ENCODE measurements at regions not wholly inside any gene's neighbourhood (a gene's known extent, or its start where the extent isn't known, plus 50 kb on each side); places are given as distances from the start of the nearest gene placed in this dataset.

DNA sequence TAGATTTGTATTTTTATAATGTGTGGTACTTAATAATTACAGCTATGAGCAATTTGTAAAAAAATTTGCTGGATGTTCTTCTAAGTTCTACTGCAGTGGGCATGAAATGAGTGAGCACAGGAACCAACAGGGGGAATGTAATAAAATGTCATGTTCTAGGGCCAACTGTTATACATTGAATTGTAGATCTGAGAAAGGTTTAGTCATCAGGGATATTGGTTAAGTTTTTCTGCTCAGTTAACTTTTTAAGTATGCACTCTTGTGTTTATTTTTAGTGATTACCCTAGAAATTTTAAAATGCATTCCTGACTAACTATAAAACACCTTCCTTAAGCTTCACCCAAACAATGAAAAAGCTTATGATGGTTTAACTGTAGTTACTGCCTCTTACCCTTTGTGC, 101.8 kb downstream of the CAND1 start:
- FAIRE-seq = peak; percentile 11
- DNase-seq (ENCODE audit: low spot score) = no peak

DNA sequence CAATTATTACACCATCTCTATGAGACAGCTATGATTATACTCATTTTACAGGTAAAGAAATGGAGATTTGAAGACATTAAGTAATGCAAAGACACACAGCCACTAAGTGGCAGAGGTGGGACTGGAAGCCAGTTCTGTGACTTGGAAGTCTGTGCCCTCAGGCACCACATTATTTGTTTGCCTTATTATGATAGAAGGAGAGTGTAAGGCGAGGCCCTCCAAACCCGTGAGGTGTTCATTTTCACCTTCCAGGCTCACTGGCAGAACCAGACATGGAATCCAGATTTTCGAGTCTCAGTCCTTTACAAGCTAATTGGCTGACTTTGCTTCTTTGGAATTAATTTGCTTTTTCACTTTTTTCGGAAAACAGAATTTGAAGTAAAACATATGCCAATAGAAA, 107.9 kb downstream of the CAND1 start:
- DNase-seq (ENCODE audit: low spot score) = no peak
- no peak for FAIRE-seq

DNA sequence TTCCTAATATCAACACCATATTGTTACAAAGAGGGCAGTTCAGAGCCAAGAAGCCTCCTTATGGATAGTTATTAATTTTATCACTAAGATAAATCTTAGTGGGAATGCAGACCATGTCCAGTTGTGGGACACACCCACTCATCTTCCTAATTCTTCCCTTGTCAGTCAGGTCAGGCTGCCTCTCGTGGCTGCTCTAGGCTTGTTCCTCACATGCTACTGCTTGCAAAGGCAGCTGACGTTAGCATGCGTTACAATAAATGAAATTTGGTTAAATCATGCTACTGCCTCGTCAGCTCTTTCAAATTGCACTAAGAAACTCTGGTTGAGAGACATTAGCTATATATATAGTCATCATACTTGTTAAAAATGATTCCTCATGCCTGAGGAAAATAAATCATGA, 108.4 kb downstream of the CAND1 start:
- FAIRE-seq = no peak
- DNase-seq (ENCODE audit: low spot score) = no peak

DNA sequence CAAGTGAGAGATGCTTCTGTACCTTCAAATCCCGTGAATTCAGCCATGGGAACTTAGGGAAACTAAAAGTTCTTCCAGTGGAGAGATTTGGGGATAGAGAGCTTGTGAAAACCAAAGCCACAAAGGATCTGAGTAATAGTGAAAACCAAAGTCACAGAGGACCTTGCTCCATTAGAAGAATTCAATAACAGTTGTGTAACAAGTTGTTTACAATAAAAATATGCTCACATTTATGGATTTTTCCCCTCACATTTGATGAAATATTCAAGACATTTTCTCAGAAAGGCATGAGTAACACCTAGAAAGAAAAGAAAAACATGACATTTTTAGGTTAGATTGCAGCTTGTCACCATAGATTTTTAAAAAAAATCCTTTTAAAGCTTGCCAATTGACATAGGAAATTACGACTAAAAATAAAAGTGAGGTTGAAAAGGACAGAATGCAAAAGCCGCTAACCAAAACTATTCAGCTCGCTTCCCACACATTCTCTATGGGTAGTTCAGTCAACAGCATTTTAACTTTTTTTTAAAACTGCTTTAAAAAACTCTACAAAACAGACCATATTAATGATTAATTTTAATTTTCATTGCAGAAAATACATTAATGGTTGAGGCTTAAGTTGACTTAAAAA, 113.2 kb downstream of the CAND1 start:
- DNase-seq (ENCODE audit: low spot score) (no peak), FAIRE-seq (no peak)

DNA sequence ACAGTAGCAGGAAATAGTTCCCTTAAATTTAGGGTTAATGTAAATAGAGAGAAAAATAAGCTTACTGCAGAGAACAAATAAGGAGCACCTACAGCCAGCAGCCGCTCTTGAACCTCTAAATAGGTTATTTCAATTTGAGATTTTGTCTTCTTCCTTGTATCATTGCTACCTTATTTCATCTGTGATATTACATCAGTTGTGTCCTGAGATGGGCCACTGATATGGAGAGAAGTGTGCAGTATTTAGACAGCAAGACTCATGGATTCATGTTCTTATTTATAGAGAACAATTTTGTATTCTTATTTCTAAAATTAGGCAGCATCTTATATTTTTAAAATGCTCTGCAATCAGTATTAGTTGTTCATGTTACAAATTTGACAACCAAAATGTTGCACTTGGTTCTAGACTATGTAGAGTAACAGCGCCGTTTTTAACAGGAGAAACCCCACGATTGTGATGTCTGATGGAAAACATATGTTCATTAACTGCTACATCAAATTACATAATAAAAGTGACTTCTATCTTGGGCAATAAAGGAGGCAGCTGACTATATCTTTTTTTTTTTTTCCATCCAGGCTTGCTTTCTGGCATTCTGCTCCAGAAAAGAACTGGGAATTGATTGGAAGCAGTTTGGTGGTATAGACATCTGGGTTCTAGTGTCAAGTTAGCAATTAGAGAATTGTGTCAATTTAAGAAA, 117.9 kb downstream of the CAND1 start:
- FAIRE-seq = no peak
- DNase-seq (ENCODE audit: low spot score) = no peak

DNA sequence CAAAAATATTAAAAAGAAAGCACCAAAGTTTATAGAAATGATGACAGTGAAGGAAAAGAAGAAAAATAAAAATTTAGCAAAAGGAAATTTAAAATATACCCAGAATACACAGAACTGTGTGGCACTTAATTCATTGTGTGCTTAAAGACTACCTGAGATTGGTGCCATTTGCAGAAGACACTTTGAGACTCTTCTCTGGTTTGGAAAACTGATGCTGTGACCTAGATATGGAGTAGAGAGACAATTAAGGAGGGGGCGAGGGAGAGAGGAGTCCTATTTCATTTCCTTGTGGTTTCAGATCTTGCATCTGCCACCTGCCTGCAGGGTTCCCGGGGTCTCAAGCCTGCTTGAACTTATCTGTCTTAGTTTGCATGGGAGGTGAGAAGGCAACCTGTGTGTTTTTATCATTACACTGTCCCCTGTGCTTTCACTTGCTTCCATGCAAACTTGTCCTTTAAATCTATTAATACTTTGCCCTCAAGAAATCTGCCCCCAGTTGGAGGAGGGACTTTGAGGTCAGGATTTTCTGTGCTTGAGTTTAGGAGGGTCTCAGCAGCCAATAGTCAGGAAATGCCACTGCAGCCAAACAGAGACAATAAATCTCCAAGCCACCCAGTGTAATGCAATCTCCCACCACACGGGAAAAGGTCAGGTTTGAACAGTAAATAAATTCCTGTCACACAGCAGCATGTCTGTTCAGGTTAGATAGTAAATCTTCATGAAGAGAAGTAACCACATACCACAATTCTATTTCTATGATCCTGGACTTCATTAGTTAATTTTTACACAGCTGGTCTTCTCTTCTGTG, 119.4 kb downstream of the CAND1 start:
- DNase-seq (ENCODE audit: low spot score) (no peak), FAIRE-seq (no peak)

DNA sequence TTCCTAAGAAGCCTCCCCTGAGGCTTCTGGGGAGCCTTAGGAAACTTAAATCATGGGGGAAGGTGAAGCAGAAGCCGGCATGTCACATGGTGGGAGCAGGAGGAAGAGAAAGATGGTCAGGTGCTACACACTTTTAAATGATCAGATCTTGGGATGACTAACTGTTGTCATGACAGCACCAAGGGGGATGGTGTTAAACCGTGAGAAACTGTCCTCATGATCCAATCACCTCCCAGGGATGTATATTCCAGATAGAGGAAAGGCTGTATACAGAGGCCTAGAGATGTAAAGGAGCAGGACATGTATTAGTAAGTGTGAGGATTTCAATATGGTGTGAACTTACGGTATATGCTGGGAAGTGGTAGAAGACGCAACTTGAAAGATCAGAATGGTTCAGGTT, 121.1 kb downstream of the CAND1 start:
- DNase-seq (ENCODE audit: low spot score) (no peak), FAIRE-seq (no peak)

DNA sequence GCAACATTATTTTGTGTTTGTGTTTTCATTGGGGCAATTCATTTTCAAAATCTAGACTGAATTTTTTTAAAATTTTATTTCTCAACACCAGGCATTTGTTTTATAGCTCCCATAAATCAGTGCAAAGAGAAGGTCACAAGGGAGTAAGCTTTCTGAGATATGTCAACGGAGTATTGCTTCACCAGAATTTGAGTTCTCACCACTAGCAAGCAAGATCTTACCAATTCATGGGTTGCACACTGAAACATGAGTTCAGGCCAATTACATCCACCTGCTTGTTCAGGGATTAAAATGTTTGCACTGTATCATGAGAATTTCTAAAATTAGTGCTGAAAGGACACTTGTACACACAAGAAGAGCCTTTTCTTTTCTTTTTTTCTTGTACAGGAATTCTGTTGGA, 121.9 kb downstream of the CAND1 start:
- no peak for DNase-seq (ENCODE audit: low spot score)
- FAIRE-seq = no peak

DNA sequence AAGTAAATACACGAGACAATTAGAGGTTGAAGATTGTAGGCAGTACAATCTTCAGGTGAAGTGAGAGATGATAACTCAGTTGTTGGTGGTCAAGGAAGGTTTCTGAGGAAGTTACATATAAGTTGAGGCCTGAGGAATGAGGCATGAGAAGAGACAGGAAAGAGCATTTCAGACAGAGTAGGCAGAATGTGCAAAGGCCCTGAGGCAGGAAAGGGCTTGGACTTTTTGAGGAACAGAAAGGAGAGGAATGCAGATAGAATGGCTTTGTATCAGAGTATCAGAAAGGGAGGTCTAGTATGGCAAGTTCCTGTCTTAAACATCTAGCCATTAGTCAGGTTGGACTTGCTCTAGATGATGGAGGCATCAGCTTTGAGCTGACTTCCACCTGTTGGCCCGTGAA, 122.5 kb downstream of the CAND1 start:
- FAIRE-seq (no peak), DNase-seq (ENCODE audit: low spot score) (no peak)

DNA sequence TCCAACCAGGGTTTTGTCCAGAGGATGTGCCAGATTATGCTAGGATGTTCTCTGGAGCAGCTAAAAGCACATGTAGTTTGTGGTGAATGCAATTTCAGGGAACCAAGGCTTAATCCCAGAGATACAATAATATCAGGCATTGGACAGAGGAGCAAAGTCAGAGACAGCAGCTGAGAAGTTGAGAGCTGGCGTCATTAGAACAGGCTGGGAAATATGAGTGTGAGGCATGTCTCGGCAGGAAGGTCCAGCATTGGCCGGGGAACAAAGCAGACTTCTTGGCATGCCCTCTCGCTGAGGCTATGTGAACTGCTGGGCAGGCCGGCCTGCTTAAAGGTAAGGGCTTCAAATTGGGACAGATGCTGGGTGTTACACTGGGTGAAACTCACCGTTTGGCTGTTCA, 125.4 kb downstream of the CAND1 start:
- no peak for DNase-seq (ENCODE audit: low spot score)
- FAIRE-seq = no peak

DNA sequence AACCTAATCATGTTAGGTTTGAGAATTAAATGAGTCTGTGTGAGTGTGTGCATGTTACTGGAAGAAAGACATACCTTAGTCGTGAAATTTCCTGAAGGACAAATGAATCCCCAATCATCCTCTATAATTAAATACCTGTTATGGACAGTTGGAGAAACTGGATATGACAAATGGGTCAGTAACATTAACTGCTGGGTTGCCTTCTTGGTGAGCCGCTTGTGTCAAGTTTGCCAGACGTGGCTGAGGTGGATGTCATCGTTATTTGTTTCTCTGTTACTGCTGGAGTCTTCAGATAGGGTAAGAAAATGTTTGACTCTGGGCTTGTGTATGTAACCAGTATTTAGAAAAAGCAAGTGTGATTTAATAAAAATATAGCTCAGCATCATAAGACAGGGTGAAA, 131.6 kb downstream of the CAND1 start:
- no peak for FAIRE-seq
- DNase-seq (ENCODE audit: low spot score) = no peak

DNA sequence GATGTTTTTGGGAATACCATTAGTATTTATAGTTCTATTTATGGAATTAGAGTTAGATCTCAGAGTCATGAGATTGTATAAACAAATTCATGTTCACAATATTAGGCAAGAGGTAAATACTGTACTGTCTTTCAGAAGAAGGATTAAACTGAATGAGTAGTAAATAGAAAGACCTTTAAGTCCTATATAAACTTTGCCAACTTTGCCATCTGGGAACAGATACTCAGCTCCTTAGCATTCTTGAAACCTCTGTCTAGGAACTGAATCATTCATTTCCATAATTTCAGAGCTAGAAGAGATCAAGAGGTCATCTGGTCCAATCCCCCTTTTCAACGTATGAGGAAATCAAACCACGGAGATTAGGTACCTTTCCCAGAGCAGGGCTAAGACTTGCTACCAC, 141.1 kb downstream of the CAND1 start:
- DNase-seq (ENCODE audit: low spot score) (no peak), FAIRE-seq (no peak)

DNA sequence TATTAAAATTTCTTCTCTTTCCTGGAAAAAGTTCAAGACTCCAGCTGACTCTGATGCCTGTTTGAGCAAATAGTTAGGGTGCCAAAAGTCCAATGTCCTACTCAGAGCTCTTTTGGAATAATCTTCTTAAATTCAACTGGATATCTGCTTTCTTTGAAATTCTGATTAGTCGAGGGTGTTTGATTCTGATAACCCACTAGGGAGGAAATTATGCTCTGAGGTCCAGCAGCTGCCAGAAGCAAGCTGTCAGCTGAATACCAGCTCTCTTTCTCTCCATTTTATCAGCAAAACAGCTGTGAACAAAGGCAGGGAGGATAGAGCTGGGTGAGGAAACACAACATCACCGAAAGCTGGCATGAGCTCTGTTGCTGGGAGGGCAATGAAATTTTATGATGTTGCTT, 141.5 kb downstream of the CAND1 start:
- FAIRE-seq = no peak
- no peak for DNase-seq (ENCODE audit: low spot score)

DNA sequence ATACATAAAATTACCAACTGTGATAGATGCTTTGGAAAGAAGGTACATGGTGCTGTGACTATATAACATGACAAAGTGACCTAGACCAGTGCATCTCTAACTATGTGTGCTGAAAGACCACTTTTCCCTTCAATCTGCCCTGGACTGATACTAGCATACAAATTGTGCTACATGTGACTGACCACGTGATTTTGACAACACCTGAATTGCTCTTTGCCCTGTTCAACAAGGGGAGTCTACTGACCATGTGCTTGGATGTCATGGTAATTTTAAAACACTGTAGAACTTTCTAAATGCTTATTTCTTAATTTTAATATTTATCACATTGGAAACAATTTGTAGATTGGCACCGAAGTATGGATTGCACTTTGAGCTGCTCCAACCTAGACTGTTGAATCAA, 142.4 kb downstream of the CAND1 start:
- FAIRE-seq (no peak), DNase-seq (ENCODE audit: low spot score) (no peak)

DNA sequence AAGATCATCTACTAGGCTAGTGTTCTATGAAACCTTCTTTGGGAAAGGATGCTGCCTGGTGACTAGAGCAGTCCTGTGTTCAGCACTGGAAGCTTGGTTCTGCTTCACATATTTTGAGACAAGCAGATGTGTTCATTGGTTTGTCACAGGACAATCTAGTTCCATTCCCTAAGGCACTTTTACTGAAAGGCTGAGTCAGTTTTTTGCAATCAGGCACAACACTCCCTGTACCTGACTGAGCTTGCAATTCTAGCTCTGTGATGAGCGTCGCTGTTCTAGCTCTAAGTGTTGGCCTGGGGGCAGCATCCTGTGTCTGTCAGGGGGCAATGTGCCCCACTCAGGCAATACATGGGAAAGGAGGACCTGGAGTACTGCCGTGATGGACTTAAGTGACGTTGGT, 144.4 kb downstream of the CAND1 start:
- DNase-seq (ENCODE audit: low spot score) = no peak
- no peak for FAIRE-seq

DNA sequence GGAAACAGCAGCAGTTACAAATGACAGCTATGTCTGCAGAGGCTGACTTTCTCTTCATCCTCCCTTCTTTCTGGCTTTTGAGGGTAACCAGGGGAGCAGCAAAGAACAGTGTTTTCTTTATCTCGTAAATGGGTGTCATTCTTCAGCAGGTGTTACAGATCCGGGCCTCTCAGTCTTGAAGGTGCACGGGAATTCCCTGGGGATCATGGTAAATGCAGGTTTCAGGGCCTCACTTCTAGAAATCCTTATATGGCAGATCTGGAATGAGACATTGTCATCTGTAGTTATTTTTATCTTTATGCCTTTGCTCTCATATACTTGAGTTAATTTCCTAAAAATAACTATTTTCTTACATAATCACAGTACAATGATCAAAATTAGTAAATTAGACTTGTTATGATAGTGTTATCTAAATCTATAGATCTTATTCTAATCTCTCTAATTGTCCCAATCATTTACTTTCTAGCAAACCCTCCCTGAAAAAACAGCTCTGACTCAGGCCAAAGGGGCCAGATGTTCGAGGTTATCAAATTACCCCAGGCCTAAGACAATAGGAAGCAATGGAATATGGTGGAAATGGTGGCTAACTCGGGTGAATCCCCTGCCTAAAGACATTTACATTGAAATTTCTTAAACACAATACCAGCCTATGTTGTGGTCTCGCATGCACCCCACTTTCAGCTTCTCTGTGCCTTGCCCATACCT, 145.0 kb downstream of the CAND1 start:
- no peak for FAIRE-seq
- no peak for DNase-seq (ENCODE audit: low spot score)

DNA sequence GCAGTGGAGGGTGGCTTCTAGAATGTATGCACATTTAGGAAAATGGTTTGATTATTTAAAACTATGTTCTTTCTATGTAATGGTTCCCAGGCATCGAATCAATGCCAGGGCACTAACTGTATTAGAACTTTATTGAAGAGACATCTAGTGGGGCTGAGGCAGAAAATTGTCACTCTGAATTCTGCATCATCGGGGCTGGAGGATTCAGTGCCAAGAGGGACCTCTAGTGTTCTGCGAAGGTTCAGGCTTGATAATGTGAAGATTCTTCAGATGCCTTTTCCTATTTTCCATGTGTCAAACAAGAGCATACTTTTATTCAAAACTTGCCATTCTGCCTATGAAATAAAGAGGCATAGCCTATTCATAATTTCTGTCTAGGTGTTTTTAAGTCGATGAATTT, 146.3 kb downstream of the CAND1 start:
- DNase-seq (ENCODE audit: low spot score) = no peak
- no peak for FAIRE-seq

DNA sequence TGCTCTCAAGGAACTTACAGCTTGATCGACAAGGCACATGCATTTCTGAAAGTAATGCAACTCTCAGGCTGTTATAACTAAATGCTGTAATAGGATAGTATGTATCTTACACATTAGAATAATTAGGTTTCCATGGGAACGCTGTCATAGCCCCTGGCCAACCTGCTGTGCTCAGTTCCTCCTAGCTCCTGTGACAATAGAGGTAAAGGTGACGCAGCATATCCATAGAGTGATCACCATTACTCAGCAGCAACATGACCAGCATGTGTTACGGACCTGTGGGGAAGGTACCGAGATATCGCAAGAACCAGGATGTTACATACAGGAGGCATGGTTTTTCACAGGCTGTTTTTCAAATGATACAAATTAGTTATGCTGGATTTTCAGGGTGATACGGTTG, 150.7 kb downstream of the CAND1 start:
- FAIRE-seq (no peak), DNase-seq (ENCODE audit: low spot score) (no peak)

DNA sequence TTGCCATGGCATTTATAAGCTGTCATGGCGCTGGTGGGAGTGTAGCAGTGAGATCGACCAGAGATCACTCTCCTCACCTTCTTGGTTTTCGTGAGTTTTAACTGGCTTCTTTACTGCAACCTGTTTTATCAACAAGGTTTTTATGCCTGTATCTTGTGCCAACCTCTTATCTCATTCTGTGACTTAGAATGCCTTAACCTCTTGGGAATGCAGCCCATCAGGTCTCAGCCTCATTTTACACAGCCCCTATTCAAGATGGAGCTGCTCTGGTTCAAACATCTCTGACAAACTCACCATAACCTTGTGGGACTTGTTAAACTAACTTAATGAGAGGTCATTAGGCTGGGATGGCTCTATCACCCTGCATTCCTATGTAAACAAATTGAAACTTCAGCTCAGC, 151.3 kb downstream of the CAND1 start:
- no peak for DNase-seq (ENCODE audit: low spot score)
- FAIRE-seq = no peak

DNA sequence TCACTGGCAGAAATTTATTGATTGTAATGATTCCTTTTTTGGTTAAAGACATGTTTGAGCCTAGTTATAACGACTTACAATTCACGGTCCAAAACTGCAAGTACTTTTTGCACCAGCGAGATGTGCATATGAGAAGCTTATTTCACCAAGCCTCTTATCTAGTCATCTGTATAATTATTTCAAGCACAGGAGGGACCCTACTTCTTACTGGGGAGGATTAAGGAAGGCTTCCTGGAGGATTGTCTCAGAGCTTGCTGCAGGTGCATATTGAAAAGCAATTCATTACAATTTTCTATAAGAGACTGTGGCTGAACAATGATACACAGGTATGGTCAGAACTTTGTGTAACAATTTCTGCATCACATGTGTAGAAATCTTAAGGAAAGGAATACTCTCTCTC, 152.9 kb downstream of the CAND1 start:
- FAIRE-seq = no peak

DNA sequence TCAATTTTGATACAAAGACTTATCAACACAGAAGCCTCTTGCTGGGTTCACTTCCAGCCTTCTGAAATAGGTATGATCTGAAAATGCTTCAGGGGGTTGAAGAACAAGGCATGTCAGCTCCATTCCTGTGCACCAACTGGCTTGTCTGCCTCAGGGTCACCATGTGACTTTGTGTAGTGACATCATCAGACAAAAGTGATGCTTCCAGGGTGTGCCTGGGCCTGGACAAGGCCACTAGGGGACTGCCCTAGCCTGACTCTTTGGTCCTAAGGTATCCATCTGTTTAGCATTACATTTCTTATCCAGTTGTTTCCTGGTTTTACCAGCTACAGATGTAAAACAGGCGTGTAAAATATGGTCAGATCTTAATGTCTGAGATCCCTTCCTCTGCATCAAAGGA, 155.6 kb downstream of the CAND1 start:
- no peak for FAIRE-seq

More for the DNA sequence above, 152.9 kb downstream of the CAND1 start:
- no peak for DNase-seq (ENCODE audit: low spot score)

DNA sequence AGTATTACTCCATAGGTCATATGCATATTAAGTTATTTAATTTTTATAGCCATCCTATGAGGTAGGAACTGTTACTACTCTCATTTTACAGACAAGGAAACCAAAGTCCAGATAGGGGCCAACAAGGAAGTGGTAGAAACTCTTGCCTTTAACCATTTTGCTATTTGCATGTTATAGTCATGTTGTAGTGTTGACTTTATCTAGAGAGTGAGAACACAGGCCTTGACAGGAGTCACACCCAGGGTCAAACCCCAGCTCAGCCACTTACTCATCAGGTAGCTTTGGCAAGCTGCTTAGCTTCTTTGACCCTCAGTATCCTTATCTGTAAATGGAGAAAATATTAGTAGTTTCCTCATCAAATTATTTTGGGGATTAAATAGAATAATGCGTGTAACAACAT, 156.2 kb downstream of the CAND1 start:
- DNase-seq (ENCODE audit: low spot score) (no peak), FAIRE-seq (no peak)

More for the DNA sequence above, 155.6 kb downstream of the CAND1 start:
- DNase-seq (ENCODE audit: low spot score) = no peak
